A549 (cell line): ENCODE measurements at regions not wholly inside any gene's neighbourhood (a gene's known extent, or its start where the extent isn't known, plus 50 kb on each side); places are given as distances from the start of the nearest gene placed in this dataset.

ENCODE experiments used
- ATAC-seq, 2 experiments: fragments of 200-7000 bp in 1 of 2; fragments of >200 bp in 1 of 2; cut with Nextera tagmentation in 1 of 2; cut with Tn5 transposase in 1 of 2; 3 replicates each; pipeline versions ENCODE4 v1.8.0 to v1.9.1; 2018 to 2020; ENCODE audit warnings: mild to moderate bottlenecking in 1 of 2, moderate library complexity in 1 of 2
- CTCF ChIA-PET: fragments of 300-600 bp; sonication (Branson Sonifier 250); formaldehyde crosslinking; extraction: SDS; loops from one replicate; lab custom pipeline; 2021; ENCODE audit warnings: antibody characterized with exemption, inconsistent platforms; lab: Yijun Ruan, JAX
- POLR2A ChIA-PET: fragments of 350-600 bp; formaldehyde crosslinking; extraction: SDS; loops from one replicate; lab custom pipeline; 2021; ENCODE audit warnings: antibody characterized with exemption, inconsistent platforms; lab: Yijun Ruan, JAX
- DNase-seq, 2 experiments: peaks; one replicate each; pipeline versions ENCODE4 v3.0.0 to v3.0.0-alpha.2; 2011 to 2016; ENCODE audit warnings: low read depth in 1 of 2, low spot score in 1 of 2
- FAIRE-seq: peaks from 2 replicates; lab custom pipeline; 2011; peaks lifted over from hg19 to GRCh38; lab: Jason Lieb, UNC
- H3K27ac ChIP-seq, 2 experiments: fragments of >200 bp; sonication (Bioruptor Twin); formaldehyde crosslinking; 3 replicates each; pipeline ENCODE4 v1.5.1; 2016 to 2017
- H3K4me1 ChIP-seq: fragments of >200 bp; sonication (Bioruptor Twin); formaldehyde crosslinking; 3 replicates; pipeline ENCODE4 v1.6.1; 2016
- H3K4me2 ChIP-seq: fragments of >200 bp; sonication (Bioruptor Twin); formaldehyde crosslinking; 3 replicates; pipeline ENCODE4 v1.6.1; 2016
- H3K4me3 ChIP-seq: fragments of >200 bp; sonication (Bioruptor Twin); formaldehyde crosslinking; 3 replicates; pipeline ENCODE4 v1.5.1; 2016
- H3K9me3 ChIP-seq: fragments of >200 bp; sonication (Bioruptor Twin); formaldehyde crosslinking; 3 replicates; pipeline ENCODE4 v1.6.1; 2016
- BHLHE40 ChIP-seq: IDR thresholded peaks from 2 replicates; pipeline ENCODE4 v1.6.1; 2012; ENCODE audit warnings: low read depth, low read length, inconsistent platforms
- CHD2 ChIP-seq: fragments of 150-350 bp; IDR thresholded peaks from 2 replicates; pipeline ENCODE4 v1.6.1; 2014; ENCODE audit warnings: low read length; ENCODE audit not compliant: partially characterized antibody
- FOSB ChIP-seq: fragments of 250-450 bp; sonication (Bioruptor Pico); IDR thresholded peaks from 2 replicates; pipeline ENCODE4 v1.5.0; 2020; ENCODE audit warnings: mild to moderate bottlenecking, moderate library complexity
- FOXS1 ChIP-seq: fragments of 250-450 bp; sonication (Bioruptor Pico); IDR thresholded peaks from 2 replicates; pipeline ENCODE4 v1.5.0; 2020; ENCODE audit warnings: mild to moderate bottlenecking, moderate library complexity
- HDAC2 ChIP-seq: fragments of 200-600 bp; sonication (generic); IDR thresholded peaks from 2 replicates; pipeline ENCODE4 v1.6.1; 2016
- HEYL ChIP-seq: fragments of 250-450 bp; sonication (Bioruptor Pico); IDR thresholded peaks from 2 replicates; pipeline ENCODE4 v1.8.0; 2021; ENCODE audit warnings: mild to moderate bottlenecking, moderate library complexity
- HMGXB4 ChIP-seq: fragments of 250-450 bp; sonication (Bioruptor Pico); IDR thresholded peaks from 2 replicates; pipeline ENCODE4 v1.5.0; 2021; ENCODE audit warnings: mild to moderate bottlenecking, moderate library complexity, borderline replicate concordance
- HOXA7 ChIP-seq: fragments of 250-450 bp; sonication (Bioruptor Pico); IDR thresholded peaks from 2 replicates; pipeline ENCODE4 v1.5.0; 2020; ENCODE audit warnings: mild to moderate bottlenecking, moderate library complexity
- HOXB13 ChIP-seq: fragments of 250-450 bp; sonication (Bioruptor Pico); IDR thresholded peaks from 2 replicates; pipeline ENCODE4 v1.5.0; 2020; ENCODE audit warnings: low read depth, mild to moderate bottlenecking, moderate library complexity
- KDM1A ChIP-seq: fragments of 200-600 bp; sonication (generic); IDR thresholded peaks from 2 replicates; pipeline ENCODE4 v1.6.1; 2016; ENCODE audit warnings: low read depth, mild to moderate bottlenecking
- MAZ ChIP-seq: fragments of 150-350 bp; IDR thresholded peaks from 2 replicates; pipeline ENCODE4 v1.6.1; 2014; ENCODE audit warnings: antibody characterized with exemption, low read depth, low read length, borderline replicate concordance
- NPAS2 ChIP-seq: fragments of 250-450 bp; sonication (Bioruptor Pico); IDR thresholded peaks from 2 replicates; pipeline ENCODE4 v1.8.0; 2022; ENCODE audit warnings: mild to moderate bottlenecking, moderate library complexity, borderline replicate concordance
- POLR2AphosphoS2 ChIP-seq: conservative IDR thresholded peaks from 2 replicates; pipeline ENCODE4 v1.6.1; 2012; ENCODE audit warnings: low read length, improper control_type of control experiment, inconsistent platforms
- REST ChIP-seq: fragments of 200-600 bp; sonication (generic); IDR thresholded peaks from 2 replicates; pipeline ENCODE4 v1.6.1; 2016; ENCODE audit warnings: antibody characterized with exemption, mild to moderate bottlenecking, moderate library complexity
- RFX5 ChIP-seq: fragments of 450-650 bp; IDR thresholded peaks from 2 replicates; pipeline ENCODE4 v1.7.1; 2014; ENCODE audit warnings: antibody characterized with exemption, mild to moderate bottlenecking, moderate library complexity
- RNF2 ChIP-seq: fragments of 200-600 bp; sonication (generic); IDR thresholded peaks from 2 replicates; pipeline ENCODE4 v1.6.1; 2016; ENCODE audit warnings: low read depth, mild to moderate bottlenecking, antibody characterized with exemption, moderate library complexity, borderline replicate concordance
- TFCP2L1 ChIP-seq: fragments of 250-450 bp; sonication (Bioruptor Pico); IDR thresholded peaks from 2 replicates; pipeline ENCODE4 v1.5.0; 2021; ENCODE audit warnings: mild to moderate bottlenecking
- WGBS: methylation state at CpG from one replicate; pipeline ENCODE4 v1.1.6; 2017; ENCODE audit errors: missing lambda C conversion rate; 5-methylcytosine and 5-hydroxymethylcytosine counted together
- TF ChIP-seq, protein P1 (sequence below): fragments of 450-650 bp; IDR thresholded peaks from 2 replicates; pipeline ENCODE4 v1.6.1; 2014; ENCODE audit warnings: antibody characterized with exemption
- TF ChIP-seq, protein P2 (sequence below): IDR thresholded peaks from 2 replicates; pipeline ENCODE4 v1.6.1; 2012; ENCODE audit warnings: low read depth, borderline replicate concordance

- Histone ChIP-seq H3K4me3 (no peak overlapping the region), H3K27ac (no peak overlapping the region), H3K4me1 (no peaks in the 10 kb centered on the region), H3K4me2 (no peak overlapping the region), H3K9me3 (no peaks in the 10 kb centered on the region)
- ChIA-PET POLR2A (no interaction called here), CTCF (no interaction called here)
- DNase-seq (no peak), ATAC-seq (no peak), FAIRE-seq (no peak)
- TF ChIP-seq, protein P1, sequence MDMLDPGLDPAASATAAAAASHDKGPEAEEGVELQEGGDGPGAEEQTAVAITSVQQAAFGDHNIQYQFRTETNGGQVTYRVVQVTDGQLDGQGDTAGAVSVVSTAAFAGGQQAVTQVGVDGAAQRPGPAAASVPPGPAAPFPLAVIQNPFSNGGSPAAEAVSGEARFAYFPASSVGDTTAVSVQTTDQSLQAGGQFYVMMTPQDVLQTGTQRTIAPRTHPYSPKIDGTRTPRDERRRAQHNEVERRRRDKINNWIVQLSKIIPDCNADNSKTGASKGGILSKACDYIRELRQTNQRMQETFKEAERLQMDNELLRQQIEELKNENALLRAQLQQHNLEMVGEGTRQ: no peak
- TF ChIP-seq POLR2AphosphoS2 (no peak), HEYL (CRISPR knock-in tag) (no peak), CHD2 (no peak), FOSB (CRISPR knock-in tag) (no peak), RFX5 (no peak), REST (no peak), BHLHE40 (no peak), KDM1A (no peak), TFCP2L1 (CRISPR knock-in tag) (no peak), FOXS1 (no peak), MAZ (no peak), HOXA7 (no peak), RNF2 (no peak), HDAC2 (no peak), NPAS2 (CRISPR knock-in tag) (no peak)
- TF ChIP-seq, protein P2, sequence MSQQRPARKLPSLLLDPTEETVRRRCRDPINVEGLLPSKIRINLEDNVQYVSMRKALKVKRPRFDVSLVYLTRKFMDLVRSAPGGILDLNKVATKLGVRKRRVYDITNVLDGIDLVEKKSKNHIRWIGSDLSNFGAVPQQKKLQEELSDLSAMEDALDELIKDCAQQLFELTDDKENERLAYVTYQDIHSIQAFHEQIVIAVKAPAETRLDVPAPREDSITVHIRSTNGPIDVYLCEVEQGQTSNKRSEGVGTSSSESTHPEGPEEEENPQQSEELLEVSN: no peak
- 14% methylated on average over 2 of the region's 2 CpGs for WGBS
Observed at GRCh38 chr5:26278078-26278477, 760.3 kb downstream of the CDH9 start.

DNA sequence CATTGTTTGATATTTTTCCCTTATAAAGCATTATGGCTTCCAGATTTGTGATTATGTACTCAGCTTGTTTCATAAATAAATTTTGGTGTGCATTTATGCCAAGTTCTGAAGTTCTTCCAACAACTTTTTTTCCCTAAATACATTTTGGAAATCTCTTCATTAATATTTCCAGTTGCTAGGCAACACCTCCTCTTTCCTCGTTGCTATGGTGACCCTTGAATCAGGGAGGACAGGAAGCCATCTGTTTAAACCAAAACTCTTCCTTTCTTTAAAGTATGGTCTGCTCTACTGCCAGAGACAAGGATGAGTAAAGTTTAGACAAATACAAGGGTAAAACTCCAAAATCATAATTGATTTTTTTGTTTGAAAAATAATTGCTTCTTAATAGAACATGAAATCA lies 779.3 kb downstream of the CDH9 start:
- no peaks in the 10 kb centered on the region for H3K4me1 ChIP-seq
- H3K4me2 ChIP-seq: no peak overlapping the region
- H3K9me3 ChIP-seq: no peaks in the 10 kb centered on the region
- ChIA-PET CTCF (no interaction called here), POLR2A (no interaction called here)
- DNase-seq: no peak
- no peak for TF ChIP-seq HMGXB4 (CRISPR knock-in tag)
- no peak for TF ChIP-seq NPAS2 (CRISPR knock-in tag)
- TF ChIP-seq BHLHE40: no peak
- TF ChIP-seq HOXB13 (CRISPR knock-in tag): no peak
- no peak for TF ChIP-seq HOXA7
- 11% methylated on average over 1 of the region's 1 CpG for WGBS
- ATAC-seq: no peak
- no peak for FAIRE-seq
- no peak overlapping the region for H3K4me3 ChIP-seq
- no peak overlapping the region for H3K27ac ChIP-seq
